Lower lobe of right lung (tissue), 2 donors: ENCODE measurements at regions not wholly inside any gene's neighbourhood (a gene's known extent, or its start where the extent isn't known, plus 50 kb on each side); places are given as distances from the start of the nearest gene placed in this dataset.

Experiments
- ATAC-seq, 2 donors: fragments of 200-7000 bp; cut with Tn5 transposase; one replicate each; pipeline ENCODE4 v1.9.1; 2020 to 2022; ENCODE audit warnings: mild to moderate bottlenecking in 2 of 2, moderate library complexity in 2 of 2
- DNase-seq: peaks from one replicate; pipeline ENCODE4 v3.0.0-alpha.2; 2020
- H3K27ac ChIP-seq: fragments of 200-600 bp; one replicate; pipeline ENCODE4 v1.8.0; 2022
- H3K27me3 ChIP-seq: fragments of 200-600 bp; one replicate; pipeline ENCODE4 v1.8.0; 2022; ENCODE audit warnings: low read depth
- H3K36me3 ChIP-seq: fragments of 200-600 bp; one replicate; pipeline ENCODE4 v1.8.0; 2022; ENCODE audit warnings: mild to moderate bottlenecking
- H3K4me1 ChIP-seq: fragments of 200-600 bp; one replicate; pipeline ENCODE4 v1.8.0; 2022
- H3K4me3 ChIP-seq: fragments of 200-600 bp; one replicate; pipeline ENCODE4 v1.8.0; 2022; ENCODE audit warnings: mild to moderate bottlenecking
- H3K9me3 ChIP-seq: fragments of 200-600 bp; one replicate; pipeline ENCODE4 v1.8.0; 2022
- intact Hi-C: fragments of 100-400 bp; cut with DNase I; formaldehyde crosslinking; loops from one replicate; pipeline ENCODE4 v1.11.0; 2022
- TF ChIP-seq, protein P1 (sequence below): fragments of 200-600 bp; IDR thresholded peaks from one replicate; pipeline ENCODE4 v1.8.0; 2022; ENCODE audit warnings: antibody characterized with exemption, mild to moderate bottlenecking
- donor health status: DM: no; HTN: yes; CAD: no; lungs with severe emphysema.

GRCh38 chr2:10990561-10991111 is 78.9 kb downstream of the KCNF1 start:
- intact Hi-C loops: no loop called here
- no peaks in the 10 kb centered on the region for H3K9me3 ChIP-seq
- ATAC-seq (no peak), DNase-seq (no peak)
- H3K4me3 ChIP-seq: no peak overlapping the region
- TF ChIP-seq, protein P1, sequence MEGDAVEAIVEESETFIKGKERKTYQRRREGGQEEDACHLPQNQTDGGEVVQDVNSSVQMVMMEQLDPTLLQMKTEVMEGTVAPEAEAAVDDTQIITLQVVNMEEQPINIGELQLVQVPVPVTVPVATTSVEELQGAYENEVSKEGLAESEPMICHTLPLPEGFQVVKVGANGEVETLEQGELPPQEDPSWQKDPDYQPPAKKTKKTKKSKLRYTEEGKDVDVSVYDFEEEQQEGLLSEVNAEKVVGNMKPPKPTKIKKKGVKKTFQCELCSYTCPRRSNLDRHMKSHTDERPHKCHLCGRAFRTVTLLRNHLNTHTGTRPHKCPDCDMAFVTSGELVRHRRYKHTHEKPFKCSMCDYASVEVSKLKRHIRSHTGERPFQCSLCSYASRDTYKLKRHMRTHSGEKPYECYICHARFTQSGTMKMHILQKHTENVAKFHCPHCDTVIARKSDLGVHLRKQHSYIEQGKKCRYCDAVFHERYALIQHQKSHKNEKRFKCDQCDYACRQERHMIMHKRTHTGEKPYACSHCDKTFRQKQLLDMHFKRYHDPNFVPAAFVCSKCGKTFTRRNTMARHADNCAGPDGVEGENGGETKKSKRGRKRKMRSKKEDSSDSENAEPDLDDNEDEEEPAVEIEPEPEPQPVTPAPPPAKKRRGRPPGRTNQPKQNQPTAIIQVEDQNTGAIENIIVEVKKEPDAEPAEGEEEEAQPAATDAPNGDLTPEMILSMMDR: no peak
- H3K4me1 ChIP-seq: no peaks in the 10 kb centered on the region
- H3K36me3 ChIP-seq: no peaks in the 10 kb centered on the region
- no peaks in the 10 kb centered on the region for H3K27me3 ChIP-seq
- no peak overlapping the region for H3K27ac ChIP-seq

DNA sequence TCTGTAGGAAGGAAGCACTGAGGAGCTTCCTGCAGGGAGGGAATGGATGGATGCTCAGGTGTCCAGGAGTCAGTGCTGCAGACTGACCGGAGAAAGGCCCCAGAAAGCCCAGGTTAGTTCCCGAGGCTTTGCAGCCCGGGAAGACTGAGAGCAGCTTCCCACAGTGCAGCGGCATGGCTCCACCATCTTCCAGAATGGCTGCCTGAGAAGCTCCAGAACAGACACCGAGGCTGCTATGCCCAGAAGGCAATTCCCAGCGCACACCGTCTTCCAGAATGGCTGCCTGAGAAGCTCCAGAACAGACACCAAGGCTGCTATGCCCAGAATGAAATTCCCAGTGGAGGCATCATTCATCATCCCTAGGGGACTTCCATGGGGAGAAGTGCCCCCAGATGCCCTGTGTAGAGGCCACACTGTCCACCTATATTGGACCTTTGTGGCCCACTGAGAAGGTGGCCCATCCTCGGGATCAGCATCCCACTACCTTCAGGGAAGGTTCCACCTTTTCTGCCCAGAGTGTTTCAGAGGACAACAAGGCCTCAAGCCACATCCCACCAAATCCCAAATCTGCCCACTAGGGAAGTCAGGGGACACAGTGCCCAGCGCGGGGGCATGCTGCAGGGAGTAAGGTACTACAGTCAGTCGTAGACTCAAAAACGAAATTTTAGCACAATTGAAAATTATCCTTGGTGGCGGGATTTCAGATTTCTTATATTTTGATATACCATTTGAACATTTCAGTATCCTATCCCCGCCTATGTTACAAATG is 80.5 kb downstream of the KCNF1 start:
- no peak overlapping the region for H3K4me3 ChIP-seq
- DNase-seq (no peak), ATAC-seq (no peak)
- H3K36me3 ChIP-seq: no peaks in the 10 kb centered on the region
- H3K4me1 ChIP-seq: no peaks in the 10 kb centered on the region
- TF ChIP-seq, protein P1: no peak
- H3K27me3 ChIP-seq: no peaks in the 10 kb centered on the region
- intact Hi-C loops: no loop called here
- no peaks in the 10 kb centered on the region for H3K9me3 ChIP-seq
- no peak overlapping the region for H3K27ac ChIP-seq

DNA sequence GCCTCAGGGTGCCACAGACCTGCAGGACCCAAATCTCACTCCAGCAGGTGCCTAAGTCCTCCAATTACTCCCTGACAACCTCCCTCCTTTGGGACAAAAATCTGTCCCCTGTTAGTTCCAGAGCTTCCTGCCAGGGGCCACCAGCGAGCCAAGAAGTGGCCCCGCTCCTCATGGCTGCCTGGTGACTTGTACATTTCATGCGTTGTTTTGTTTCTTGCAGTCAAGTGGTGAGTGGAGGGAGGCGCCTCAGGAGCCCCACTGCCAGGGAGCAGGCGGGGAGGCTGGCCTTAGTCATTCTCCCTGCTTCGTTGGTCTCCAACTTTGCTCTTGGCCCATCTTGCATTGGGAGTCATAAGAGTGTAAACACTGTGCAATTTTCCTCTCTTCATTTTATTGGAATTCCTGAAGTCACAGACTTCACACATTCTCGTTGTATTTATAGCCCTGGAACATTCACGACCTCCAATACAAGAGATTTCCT is 81.3 kb downstream of the KCNF1 start:
- Histone ChIP-seq H3K27me3 (no peaks in the 10 kb centered on the region), H3K4me1 (no peaks in the 10 kb centered on the region), H3K36me3 (no peaks in the 10 kb centered on the region), H3K4me3 (no peak overlapping the region), H3K9me3 (no peaks in the 10 kb centered on the region), H3K27ac (no peak overlapping the region)
- no peak for DNase-seq
- TF ChIP-seq, protein P1: no peak
- intact Hi-C loops: no loop called here
- no peak for ATAC-seq

GRCh38 chr2:10995366-10995970 is 83.7 kb downstream of the KCNF1 start:
- ATAC-seq: no peak
- H3K4me3 ChIP-seq: no peak overlapping the region
- H3K27me3 ChIP-seq: no peaks in the 10 kb centered on the region
- H3K4me1 ChIP-seq: no peaks in the 10 kb centered on the region
- TF ChIP-seq, protein P1: no peak
- intact Hi-C loops: no loop called here
- DNase-seq: no peak
- H3K9me3 ChIP-seq: no peaks in the 10 kb centered on the region
- no peaks in the 10 kb centered on the region for H3K36me3 ChIP-seq
- no peak overlapping the region for H3K27ac ChIP-seq

DNA sequence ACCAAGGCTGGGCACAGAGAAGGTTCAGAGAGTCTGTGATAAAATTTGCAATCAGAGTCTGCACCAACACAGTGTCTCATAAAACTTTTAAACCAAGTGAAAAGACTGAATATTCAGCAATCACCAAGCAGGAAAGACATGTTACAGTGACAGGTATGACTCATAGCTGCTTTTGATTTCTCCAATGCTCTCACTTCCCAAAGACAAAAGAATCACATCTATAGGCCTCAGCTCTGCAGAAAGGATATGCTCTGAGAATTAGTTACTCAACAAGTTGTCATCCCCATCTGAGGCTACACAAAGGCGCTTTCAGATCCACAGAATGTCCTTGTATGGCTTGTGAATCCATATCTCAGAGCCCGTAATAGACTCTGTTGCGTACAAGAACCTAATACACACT is 92.5 kb downstream of the KCNF1 start:
- intact Hi-C loops: no loop called here
- no peak overlapping the region for H3K27ac ChIP-seq
- no peaks in the 10 kb centered on the region for H3K27me3 ChIP-seq
- H3K4me1 ChIP-seq: no peaks in the 10 kb centered on the region
- no peaks in the 10 kb centered on the region for H3K9me3 ChIP-seq
- no peak overlapping the region for H3K4me3 ChIP-seq
- no peak for DNase-seq
- no peak for ATAC-seq
- no peaks in the 10 kb centered on the region for H3K36me3 ChIP-seq
- TF ChIP-seq, protein P1: no peak
